Activated CD8-positive, alpha-beta memory T cell treated with anti-CD3 and anti-CD28 coated beads for 1 hour (primary cell): ENCODE measurements at regions not wholly inside any gene's neighbourhood (a gene's known extent, or its start where the extent isn't known, plus 50 kb on each side); places are given as distances from the start of the nearest gene placed in this dataset.
"Not testable (repeated sequence)": the region's sequence is repeated elsewhere in the genome, so short reads cannot be mapped to it uniquely, and the experiment has no call there.

ENCODE experiments used
- DNase-seq, 2 donors: peaks; one replicate each; pipeline ENCODE4 v3.0.0-alpha.2; 2020; ENCODE audit warnings: low read depth in 1 of 2; ENCODE audit errors: extremely low read depth in 1 of 2

DNA sequence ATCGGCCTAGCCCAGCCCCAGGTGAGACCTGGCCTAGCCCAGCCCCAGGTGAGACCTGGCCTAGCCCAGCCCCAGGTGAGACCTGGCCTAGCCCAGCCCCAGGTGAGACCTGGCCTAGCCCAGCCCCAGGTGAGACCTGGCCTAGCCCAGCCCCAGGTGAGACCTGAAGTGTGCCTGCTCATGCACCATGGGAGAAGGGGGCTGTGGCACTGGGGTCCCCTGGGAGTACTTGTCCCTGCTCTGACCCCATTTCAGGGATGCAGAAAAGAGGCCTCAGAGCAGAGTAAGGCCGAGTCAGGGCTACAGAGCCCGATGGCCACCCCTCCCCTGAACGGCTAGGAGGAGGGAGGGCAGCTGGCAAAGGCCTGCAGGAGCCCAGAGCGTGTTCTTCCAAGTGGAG, 129.6 kb downstream of the CRYBB2 start:
- not testable (repeated sequence) for DNase-seq

DNA sequence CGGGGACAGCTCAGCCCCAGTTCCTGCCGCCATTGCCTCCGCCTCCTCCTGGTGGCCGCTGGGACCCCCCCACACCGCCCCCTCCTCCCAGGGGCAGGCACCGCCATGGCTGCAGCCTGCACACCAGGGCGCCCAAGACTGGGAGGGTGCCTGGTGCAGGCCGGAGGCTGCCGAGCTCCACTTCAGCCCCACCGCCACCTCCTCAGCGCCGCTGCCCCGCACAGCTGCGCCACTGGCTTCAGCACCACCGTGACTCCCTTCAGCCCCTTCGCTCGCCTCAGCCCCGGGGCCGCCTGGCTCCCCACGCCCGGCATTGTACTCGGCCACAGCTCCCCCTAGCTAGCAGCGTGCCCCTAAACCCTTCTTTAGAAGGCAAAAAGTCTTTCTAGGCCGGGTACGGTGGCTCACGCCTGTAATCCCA, 131.1 kb downstream of the CRYBB2 start:
- DNase-seq = no peak

DNA sequence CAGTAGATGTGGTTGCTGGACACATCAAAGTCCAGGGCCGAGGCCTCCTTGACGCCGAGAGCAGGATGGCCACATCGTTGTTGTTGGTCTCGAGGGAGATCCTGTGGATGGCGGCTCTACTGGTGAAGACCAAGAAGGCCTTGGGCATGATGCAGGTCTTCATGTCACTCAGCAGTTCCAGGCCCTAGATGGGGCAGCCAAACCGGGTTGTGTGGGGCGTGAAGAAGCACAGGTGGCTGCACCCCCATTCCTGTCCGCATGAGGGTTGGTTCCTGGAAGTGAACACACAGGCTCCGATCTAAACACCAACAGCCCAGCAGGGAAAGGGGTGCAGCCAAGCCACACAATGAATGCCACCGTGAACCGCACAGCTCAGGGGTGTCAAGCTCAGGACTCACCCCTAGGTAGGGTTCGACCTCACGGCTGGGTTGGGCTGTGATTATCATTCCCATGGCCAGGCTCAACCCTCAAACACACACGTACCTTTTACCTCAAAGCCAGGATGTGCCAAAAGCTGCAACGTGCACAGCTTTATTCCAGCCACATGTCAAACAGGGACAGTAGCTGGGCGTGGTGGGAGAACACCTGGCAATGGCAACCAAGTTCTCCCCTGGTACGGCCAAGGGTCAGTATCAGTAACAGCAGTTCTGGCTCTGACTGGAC, 132.3 kb downstream of the CRYBB2 start:
- no peak for DNase-seq

DNA sequence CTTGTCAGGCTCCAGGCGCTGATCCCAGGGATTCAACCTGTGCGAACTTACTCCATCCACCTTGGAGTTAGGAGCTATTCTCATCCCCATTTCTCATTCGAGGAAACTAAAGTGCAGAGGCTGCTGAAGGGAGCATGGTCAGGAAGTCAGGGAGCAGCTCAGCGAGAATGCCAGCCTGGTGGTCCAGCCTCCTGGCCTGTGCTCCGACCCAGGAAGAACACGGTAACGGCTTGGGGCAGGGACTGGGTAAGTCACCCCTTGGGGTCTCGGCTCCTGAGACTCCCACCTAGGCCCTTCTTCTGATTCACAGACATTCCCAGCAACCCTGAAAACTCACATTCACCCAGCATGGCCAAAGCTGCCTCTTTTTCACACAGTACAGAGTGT, 132.8 kb downstream of the CRYBB2 start:
- DNase-seq = no peak

DNA sequence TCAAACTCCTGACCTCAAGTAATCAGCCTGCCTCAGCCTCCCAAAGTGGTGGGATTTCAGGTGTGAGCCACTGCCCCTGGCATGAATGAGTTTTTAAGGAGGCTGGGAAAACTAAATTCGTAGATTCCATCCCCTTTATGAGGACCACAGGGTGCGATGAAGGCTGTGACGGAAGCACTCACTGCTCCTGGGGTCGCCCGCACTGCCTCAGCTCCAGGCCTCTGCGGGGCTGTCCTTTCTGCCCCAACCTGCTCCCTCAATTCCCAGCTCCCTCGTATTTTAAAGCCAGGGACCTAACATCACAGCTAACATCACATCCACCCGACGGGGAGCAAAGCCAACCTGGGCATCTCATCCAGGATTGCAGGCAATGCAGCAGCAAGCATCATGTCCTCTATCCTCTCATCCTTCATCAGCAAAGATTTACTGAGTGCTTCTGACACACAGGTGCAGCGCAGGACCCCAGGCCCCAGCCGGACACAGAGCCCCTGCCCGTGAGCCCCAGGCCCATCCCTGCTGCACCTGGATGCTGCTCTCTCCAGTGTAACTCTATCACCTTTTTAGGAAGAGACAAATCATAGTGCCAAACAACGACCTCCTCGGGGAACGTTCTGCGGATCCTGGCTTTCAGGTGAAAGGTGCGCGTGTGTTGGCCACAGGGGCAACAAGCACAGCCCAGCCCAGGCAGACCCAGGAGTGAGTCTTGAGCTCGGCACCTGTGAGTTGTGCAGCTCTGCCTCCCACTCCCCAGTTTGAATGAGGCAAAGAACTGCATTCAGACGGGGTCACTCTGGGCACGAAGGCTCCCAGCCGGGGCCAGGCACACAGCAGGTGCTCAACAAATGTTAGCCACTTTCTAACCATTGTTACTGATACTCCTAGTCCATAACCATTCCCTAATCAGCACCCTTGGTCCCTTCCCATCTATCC, 134.3 kb downstream of the CRYBB2 start:
- no peak for DNase-seq

DNA sequence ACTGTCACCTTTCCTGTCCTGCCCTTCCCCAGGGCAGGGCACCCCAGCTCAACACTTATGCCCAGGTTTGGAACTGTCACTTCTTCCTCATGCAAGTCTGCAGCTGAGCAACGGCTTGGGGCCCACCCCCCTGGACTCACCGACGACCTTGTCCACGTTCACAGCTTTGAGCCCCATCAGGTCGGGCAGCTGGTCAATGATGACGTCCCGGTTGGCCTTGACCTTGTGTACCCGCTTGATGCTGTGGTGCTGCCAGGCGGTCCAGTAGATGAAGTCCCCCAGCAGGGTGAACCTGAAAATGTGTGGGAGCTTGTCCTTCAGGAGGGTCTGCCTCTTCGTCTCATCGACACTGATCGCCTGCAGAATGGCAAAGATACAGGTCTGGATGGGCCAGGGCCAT, 135.0 kb downstream of the CRYBB2 start:
- no peak for DNase-seq

DNA sequence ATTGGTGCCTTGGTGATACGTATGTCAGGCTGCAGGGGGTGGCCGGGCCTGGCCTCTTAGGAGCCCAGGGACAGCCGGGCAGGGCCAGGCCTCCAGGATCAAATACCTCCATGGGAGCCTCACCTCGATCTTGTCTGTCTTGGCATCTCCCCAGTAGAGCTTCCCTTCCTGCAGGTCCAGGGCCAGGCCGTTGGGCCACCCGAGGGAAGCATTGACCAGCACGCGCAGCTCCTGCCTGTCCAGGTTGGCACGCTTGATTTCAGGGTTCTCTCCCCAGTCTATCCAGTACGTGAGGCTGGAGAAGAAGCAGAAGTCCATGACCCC, 137.7 kb downstream of the CRYBB2 start:
- no peak for DNase-seq

DNA sequence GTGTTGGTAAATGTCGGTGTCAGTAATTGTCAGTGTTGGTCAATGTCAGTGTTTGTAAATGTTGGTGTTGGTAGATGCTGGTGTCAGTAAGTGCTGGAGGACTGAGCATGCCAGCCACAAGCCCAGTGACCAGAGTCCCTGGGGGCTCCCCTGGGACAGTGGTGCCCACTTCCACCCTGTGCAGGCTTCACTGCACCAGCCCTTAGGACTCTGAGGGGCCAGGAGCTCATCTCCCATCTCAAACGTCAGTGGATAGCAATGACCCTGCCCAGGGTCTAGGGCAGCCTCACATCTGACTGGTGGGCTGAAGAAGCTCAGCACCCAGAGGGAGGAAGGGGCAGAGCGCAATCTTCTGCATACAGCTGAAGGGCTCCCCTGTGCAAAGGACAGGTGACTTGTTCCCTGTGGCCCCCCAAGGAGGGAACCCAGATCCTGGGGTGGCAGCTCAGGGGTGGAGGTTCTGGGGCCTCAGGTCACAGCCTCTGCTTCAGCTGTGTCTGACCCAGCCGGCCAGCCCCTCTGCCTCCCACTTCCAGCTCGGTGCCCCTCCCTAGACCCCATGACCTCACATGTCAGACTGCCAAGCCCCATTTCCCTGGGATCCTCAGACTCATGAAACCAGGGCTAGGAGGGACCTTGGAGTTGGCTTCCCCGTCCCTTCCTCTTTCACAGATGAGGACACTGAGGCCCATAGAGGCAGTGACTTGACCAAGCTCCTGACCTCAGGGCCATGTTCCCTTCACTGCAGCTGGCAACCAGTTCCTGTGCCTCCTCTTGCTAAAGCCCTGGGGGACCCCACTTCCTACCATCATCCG, 138.4 kb downstream of the CRYBB2 start:
- DNase-seq = no peak

DNA sequence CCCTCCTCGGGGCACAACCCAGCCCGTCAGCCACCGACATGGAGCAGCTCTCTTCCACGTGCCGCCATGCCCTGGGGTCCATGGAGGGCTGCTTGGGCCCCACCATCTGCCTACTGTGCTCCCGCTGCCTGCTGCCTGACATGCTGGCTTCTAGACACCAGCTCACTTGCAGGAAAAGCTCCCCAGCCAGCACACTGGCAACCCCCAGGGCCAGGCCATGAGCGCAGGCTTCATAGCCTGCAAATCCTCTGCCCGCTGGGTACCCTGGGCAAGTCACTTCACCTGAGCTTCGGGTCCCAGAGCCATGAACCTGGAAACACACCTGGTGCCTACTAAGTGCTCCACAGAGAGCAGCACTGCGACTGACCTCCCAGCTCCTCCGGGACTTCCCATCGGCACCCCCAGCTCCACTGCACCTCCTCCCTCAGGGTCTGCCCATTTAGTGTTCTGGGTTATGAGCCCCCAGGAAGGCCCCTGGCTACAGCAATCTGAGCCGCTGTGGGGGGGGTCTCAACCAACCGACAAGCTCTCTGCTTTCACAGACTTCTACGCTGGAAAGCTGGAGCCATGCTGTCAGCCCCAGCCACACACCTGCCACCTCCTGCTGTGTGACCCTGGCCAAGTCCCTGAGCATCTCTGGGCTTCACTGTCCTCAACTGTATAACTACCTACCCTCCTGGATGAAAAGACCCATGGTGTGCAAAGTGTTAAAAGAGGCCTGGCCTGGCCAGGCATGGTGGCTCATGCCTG, 139.2 kb downstream of the CRYBB2 start:
- no peak for DNase-seq

DNA sequence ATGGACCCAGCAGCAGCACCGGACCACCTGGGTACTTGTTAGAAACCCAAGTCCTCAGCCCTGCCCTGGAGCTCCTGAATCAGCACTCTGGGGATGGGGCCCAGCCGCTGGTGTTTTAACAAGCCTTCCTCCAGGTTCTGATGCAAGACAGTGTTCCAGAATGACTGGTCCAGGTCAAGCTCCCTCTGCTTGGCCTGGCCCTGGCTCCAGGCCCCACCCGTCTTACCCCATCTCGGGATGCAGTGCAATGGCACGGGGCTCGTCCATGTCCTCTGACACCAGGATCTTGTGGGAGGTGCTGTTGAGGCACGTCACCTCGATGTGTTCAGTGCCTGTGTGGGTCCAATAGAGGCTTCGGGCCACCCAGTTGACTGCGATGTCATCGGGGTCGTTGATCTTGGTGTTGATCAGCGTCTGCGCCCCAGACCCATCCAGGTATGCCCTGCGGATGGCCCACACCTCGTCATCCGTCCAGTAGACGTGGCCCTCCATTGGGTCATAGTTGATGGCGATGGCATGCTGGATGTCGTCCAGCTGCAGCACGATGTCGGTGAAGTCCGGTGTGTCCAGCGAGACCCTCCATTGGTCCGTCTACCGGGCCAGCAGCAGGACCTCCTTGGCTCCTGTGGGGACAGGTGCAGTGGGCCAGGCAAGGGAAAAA, 140.3 kb downstream of the CRYBB2 start:
- no peak for DNase-seq

DNA sequence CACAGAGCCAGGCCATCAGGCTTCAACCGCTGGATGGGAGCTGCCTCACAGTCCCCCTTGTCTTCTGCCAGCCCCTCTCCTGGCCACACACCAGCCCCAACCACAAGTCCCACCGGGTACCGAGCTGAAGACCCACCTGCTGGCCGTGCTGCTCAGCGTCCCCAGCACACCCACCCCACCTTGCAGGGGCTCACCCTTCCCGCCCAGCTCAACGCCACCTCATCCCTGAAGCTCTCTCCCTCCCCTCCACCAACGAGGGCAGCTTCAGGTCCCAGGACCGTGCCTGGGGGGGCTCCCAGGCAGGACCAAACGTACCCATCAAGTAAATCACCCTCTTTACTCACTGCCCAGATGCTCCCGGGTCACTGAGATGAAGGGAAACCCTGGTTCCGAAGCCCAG, 141.0 kb downstream of the CRYBB2 start:
- DNase-seq = no peak

DNA sequence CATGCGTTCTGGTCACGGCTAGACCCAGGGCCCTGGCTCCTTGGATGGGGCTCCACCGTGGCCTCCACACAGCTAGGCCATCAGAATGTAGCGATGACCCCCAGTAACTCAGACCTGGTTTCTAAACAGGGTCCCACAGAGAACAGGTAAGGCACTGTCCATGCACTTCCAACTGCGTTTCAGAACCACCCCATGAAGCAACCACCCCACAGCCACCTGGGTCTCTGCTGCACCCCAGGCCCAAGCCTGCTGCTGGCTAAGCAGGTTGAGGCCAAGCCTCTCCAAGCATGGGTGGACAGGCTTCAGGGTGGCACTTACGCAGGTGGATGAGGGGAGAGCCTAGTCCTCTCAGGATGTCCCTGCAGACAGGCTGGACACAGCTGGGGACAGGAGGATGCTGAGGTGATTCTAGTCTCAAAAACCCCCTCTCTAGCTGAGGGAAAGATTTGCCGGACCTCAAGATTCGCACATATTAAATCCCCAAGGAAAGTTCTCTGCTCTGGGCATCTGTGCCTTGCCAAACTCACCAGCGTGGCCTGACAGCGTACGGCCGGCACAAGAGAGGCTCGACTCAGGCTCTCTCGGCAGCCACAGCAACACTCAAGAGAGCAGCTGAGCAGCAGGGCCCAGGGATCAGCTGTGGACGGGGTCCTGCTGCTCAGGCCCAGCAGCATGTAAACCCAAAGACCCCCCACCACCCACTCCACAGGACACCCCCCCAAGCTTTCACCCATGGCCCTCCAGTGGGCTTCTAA, 141.6 kb downstream of the CRYBB2 start:
- DNase-seq = no peak

DNA sequence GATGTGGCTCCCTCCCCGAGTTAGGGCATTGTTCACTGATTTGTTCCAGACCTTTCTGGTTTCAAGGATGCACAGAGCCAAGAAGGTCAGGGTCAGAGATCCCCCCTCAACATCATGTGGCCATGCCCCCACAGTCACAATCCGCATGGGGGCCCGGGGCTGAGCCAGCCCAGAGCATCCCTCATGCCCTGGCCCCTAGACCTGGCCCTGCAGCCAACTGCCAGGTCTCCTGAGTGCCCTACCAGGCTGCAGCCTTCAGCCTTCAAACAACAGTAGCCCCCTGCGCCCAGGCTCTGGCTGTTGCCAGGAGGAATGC, 142.4 kb downstream of the CRYBB2 start:
- no peak for DNase-seq

DNA sequence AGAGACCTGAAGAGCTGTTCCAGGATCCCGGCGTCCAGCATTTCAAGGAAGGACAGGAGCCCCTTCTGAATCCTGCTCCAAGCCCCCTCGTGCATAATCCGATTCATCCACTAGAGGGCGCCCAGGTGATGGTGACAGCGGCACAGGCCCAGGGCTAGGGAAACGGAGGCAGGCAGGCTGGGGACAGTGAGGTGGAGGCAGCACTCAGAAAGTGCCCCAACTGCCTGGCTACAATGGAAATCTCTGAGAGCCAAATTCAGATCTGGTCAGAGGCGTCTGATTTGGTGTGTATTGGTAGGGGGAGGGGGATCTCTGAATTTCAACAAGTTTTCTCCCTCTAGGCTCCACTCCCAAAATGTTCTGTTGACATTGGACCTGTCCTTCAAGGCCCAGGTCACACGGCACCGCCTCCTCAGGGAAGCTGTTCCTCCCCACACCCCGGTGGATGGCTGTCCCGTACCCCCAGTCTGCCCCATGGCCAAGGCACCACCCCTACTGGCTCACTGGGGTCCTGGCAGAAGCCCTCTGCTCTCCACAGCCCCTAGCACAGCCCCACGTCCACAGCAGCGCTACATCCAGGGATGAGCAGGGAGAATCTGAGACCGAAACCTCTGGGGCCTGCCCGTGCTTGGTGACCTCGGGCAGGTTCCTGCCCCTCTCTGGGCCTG, 142.9 kb downstream of the CRYBB2 start:
- DNase-seq = peak; percentile 10 to 52

DNA sequence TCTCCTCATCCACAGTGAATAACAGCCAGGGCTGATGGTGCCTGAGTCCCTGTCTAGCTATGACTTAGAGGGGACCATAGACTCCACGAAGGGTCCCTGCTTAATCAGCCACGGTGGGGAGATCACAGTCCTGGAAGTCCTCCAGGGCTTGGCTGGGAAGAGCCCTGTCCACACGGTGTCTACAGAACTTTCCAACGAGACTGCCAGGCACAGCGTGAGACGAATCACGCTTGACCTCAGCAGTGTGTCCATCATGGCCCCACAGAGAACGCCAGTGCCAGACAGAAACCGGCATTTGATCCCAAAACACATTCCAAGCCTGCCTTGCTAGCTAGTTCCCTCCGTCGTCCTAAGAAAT, 143.4 kb downstream of the CRYBB2 start:
- no peak for DNase-seq

DNA sequence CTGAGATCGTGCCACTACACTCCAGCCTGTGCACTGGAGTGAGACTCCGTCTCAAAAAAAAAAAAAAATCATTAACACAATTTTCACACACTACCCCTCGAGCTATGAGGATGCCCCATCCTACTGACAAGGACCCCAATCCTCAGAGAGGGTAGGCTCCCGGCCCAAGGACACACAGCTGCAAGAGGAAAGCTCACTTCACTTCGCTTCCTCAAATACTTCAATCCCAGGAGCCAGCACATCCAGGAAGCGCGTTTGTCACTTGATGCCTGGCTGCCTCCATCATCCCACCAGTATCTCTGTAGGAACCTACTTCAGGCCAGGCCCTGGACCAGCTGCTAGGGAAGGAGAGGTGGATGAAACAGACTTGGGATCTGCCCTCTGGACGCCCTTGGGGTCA, 144.0 kb downstream of the CRYBB2 start:
- no peak for DNase-seq

DNA sequence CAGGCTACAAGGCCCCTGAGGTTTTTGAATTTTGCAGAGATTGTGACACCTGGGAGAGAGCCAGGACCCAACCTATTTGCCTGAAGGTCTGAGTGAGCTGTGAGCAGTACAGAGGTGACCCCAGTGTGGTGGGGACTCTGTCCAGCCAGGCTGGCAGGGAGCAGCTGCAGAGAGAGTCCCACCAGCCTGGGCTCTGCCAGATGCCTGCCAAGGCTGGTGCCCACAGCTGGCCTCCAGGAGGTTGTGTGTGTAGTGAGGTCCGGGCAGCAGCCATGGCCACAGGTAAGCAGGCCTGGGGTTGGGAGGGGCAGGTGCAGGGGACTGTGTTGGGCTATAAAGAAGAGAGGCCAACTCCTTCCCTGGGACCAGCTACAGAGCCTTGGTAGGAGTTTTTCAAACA, 144.8 kb downstream of the CRYBB2 start:
- DNase-seq = no peak

DNA sequence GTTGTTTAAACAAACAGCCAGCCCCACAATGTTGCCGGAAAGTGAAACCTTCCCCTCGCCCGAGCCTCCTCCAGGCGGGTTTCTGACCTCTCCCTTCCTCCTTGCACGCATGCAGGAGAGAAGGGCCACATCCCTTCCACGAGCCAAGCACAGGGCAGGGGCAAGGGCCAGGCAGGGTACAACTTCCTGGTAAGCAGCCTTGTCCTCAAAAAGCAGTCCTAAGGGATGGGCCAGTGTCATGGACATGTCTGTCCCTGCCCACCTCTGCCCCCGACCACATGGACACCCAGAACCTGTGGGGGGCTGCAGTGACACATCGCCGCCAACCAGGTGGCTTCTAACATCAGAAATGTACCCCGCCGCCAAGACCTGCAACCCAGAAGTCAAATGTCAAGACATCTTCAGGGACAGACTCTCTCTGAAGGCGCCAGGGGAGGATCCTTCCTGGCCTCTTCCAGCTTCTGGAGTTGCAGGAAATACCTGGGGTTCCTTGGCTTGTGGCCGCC, 145.3 kb downstream of the CRYBB2 start:
- no peak for DNase-seq
